ENCODE measurements at regions not wholly inside any gene's neighbourhood (a gene's known extent, or its start where the extent isn't known, plus 50 kb on each side); places are given as distances from the start of the nearest gene placed in this dataset.

DNA sequence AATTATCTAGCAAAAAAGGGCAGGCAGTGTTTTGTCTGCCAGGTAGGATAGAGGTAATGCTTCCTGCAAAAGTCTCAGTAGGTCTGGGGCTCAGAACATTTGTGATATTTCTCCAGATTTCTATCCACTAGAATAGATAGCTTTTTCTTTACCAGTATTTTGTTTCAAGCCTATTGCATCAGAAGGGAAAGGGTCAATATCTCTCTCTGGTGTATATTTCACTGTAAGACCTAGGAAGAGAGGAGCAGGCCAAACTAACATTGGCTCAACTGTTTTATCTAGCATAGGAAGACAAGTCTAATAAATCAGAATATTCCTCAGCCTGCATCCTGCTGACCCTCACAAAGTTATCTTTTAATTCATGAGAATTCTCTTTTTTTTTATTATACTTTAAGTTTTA, 106.7 kb upstream of the DAAM1 start:
- H3K27ac ChIP-seq: no peak overlapping the region
- H3K27me3 ChIP-seq: no peaks in the 10 kb centered on the region
- no peak for DNase-seq
- no peaks in the 10 kb centered on the region for H3K36me3 ChIP-seq
- no peaks in the 10 kb centered on the region for H3K4me1 ChIP-seq (ENCODE audit: insufficient read depth)
- intact Hi-C loops (cut with DNase I): no loop called here
- H3K9me3 ChIP-seq: no peaks in the 10 kb centered on the region
- no peak overlapping the region for H3K4me3 ChIP-seq
- TF ChIP-seq CTCF (IDR thresholded peaks at IDR 0.05): no peak

DNA sequence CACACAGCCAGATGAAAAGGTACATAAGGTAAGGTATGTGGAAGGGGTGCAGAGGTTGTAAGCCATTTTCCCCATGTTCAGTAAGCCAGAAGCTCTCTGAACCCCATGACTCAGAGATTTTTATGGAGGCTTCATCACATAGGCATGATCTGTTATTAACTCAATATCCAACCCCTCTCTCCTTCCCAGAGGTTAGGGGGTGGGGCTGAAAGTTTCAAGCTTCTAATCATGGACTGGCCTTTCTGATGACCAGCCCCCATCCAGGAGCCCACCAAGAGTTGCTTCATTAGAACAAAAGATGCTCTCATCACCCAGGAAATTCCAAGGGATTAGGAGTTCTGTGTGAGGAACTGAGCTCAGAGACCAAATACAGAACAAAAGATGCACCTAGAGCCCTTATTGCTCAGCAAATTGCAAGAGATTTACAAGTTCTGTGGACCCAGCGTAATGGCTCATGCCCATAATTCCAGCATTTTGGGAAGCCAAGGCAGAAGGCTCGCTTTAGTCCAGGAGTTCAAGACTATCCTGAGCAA, 103.2 kb upstream of the DAAM1 start:
- Histone ChIP-seq H3K9me3 (no peaks in the 10 kb centered on the region), H3K27ac (no peak overlapping the region), H3K36me3 (no peaks in the 10 kb centered on the region), H3K4me1 (ENCODE audit: insufficient read depth) (no peaks in the 10 kb centered on the region), H3K27me3 (no peaks in the 10 kb centered on the region), H3K4me3 (no peak overlapping the region)
- TF ChIP-seq EP300 (IDR thresholded peaks at IDR 0.05) (no peak), CTCF (IDR thresholded peaks at IDR 0.05) (no peak), POLR2A (IDR thresholded peaks at IDR 0.05) (no peak)
- intact Hi-C loops (cut with DNase I): no loop called here
- no peak for DNase-seq
- WGBS, 3 donors: 90 to 96% (median 94%) methylated on average over 2 of the region's 2 CpGs

DNA sequence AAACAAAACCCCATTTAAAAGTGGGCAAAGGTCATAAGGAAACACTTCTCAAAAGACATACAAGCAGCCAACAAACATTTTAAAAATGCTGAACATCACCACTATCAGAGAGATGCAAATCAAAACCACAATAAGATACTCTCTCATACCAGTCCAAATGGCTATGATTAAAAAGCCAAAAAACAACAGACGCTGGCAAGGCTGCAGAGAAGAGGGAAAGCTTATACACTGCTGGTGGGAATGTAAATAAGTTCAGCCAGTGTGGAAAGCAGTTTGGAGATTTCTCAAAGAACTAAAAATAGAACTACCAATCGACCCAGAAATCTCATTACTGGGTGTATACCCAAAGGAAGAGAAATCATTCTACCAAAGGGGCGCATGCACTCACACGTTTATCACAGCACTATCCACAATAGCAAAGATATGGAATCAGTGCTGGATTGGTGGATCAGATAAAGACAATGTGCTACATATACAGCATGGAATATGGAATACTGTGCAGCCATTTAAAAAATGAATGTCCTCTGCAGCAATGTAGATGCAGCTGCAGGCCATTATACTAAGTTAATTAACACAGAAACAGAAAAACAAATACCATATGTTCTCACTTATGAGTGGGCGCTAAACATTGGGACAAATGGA, 102.1 kb upstream of the DAAM1 start:
- no peak overlapping the region for H3K4me3 ChIP-seq
- TF ChIP-seq POLR2A (IDR thresholded peaks at IDR 0.05) (no peak), CTCF (IDR thresholded peaks at IDR 0.05) (no peak), EP300 (IDR thresholded peaks at IDR 0.05) (no peak)
- H3K9me3 ChIP-seq: no peaks in the 10 kb centered on the region
- no peak overlapping the region for H3K27ac ChIP-seq
- WGBS, 3 donors: 36 to 50% (median 41%) methylated on average over 5 of the region's 5 CpGs
- no peaks in the 10 kb centered on the region for H3K4me1 ChIP-seq (ENCODE audit: insufficient read depth)
- no peaks in the 10 kb centered on the region for H3K27me3 ChIP-seq
- no peaks in the 10 kb centered on the region for H3K36me3 ChIP-seq
- intact Hi-C loops (cut with DNase I): no loop called here
- DNase-seq: no peak

DNA sequence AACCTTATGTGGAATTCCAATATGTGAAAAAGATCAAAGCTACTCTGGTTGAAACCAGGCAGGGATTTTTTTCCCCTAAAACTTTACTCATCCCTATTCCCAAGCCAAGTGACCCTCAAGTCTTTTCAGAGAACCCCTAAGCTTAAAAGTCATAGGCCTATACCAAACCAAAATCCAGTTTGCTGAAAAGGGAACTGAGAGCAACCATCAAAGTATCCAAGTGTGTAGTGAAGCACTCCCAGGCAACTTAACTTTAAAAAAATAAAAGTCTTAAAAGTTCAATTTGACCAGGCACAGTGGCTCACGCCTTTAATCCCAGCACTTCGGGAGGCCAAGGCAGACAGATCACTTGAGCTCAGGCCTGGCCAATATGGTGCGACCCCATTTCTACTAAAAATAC, 101.2 kb upstream of the DAAM1 start:
- no peak for TF ChIP-seq EP300 (IDR thresholded peaks at IDR 0.05)
- TF ChIP-seq CTCF (IDR thresholded peaks at IDR 0.05): no peak
- TF ChIP-seq POLR2A (IDR thresholded peaks at IDR 0.05): no peak
- Histone ChIP-seq H3K27ac (no peak overlapping the region), H3K4me3 (no peak overlapping the region), H3K27me3 (no peaks in the 10 kb centered on the region), H3K36me3 (no peaks in the 10 kb centered on the region), H3K9me3 (no peaks in the 10 kb centered on the region), H3K4me1 (ENCODE audit: insufficient read depth) (no peaks in the 10 kb centered on the region)
- DNase-seq: no peak
- intact Hi-C loops (cut with DNase I): no loop called here
- WGBS, 3 donors: 95 to 97% (median 95%) methylated on average over 3 of the region's 3 CpGs
